GM12878 (cell line): ENCODE measurements at regions not wholly inside any gene's neighbourhood (a gene's known extent, or its start where the extent isn't known, plus 50 kb on each side); places are given as distances from the start of the nearest gene placed in this dataset.

ENCODE experiments used
- CREB1 ChIP-seq: IDR thresholded peaks from 2 replicates; pipeline ENCODE4 v1.6.1; 2012; ENCODE audit warnings: low read depth, mild to moderate bottlenecking, inconsistent platforms
- EP300 ChIP-seq, 2 experiments: fragments of 150-350 bp in 1 of 2; IDR thresholded peaks; 2 replicates each; pipeline ENCODE4 v1.6.1; 2011 to 2012; ENCODE audit warnings: low read depth in 2 of 2, low read length in 2 of 2, borderline replicate concordance in 1 of 2, improper control_type of control experiment in 1 of 2, inconsistent platforms in 1 of 2; ENCODE audit not compliant: control insufficient read depth in 1 of 2
- FOS ChIP-seq: IDR thresholded peaks from 3 replicates; pipeline ENCODE4 v1.6.1; 2011; ENCODE audit warnings: borderline replicate concordance; ENCODE audit not compliant: insufficient read length; ENCODE audit errors: extremely low read depth
- TARDBP ChIP-seq: IDR thresholded peaks from 2 replicates; pipeline ENCODE4 v1.6.1; 2016; ENCODE audit warnings: borderline replicate concordance
- TF ChIP-seq, protein P1 (sequence below), 3 experiments: IDR thresholded peaks in 2 of 3; conservative IDR thresholded peaks in 1 of 3; 2 replicates each; pipeline ENCODE4 v1.5.1; 2011; ENCODE audit warnings: low read depth in 3 of 3, low read length in 3 of 3, mild to moderate bottlenecking in 3 of 3, control low read depth in 2 of 3, moderate library complexity in 2 of 3, inconsistent platforms in 1 of 3, mixed read lengths in 1 of 3; ENCODE audit not compliant: control insufficient read depth in 2 of 3, insufficient read depth in 1 of 3; ENCODE audit errors: extremely low read depth in 1 of 3

DNA sequence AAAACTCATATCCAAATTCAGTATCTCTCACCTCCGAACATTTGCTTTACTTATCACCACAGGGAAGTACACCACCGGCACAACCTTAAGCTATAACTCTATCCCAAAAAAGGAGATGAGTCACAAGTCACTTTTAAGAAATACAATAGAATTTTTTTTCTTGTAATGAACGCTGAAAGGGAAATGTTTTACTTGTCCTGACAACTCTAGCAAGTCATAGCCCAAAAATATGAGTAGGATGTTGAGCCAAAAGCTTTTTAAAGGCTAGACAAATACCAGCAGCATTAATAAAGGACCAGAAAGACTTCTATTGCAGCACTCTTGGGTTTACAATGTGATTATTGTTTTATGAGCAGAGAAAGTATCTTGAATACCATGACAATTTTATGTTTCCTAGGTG, 147.3 kb upstream of the FST start:
- no peak for TF ChIP-seq TARDBP
- TF ChIP-seq, protein P1, sequence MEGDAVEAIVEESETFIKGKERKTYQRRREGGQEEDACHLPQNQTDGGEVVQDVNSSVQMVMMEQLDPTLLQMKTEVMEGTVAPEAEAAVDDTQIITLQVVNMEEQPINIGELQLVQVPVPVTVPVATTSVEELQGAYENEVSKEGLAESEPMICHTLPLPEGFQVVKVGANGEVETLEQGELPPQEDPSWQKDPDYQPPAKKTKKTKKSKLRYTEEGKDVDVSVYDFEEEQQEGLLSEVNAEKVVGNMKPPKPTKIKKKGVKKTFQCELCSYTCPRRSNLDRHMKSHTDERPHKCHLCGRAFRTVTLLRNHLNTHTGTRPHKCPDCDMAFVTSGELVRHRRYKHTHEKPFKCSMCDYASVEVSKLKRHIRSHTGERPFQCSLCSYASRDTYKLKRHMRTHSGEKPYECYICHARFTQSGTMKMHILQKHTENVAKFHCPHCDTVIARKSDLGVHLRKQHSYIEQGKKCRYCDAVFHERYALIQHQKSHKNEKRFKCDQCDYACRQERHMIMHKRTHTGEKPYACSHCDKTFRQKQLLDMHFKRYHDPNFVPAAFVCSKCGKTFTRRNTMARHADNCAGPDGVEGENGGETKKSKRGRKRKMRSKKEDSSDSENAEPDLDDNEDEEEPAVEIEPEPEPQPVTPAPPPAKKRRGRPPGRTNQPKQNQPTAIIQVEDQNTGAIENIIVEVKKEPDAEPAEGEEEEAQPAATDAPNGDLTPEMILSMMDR (IDR thresholded peaks at IDR 0.05 in 2 of 3, conservative IDR thresholded peaks at IDR 0.05 in 1 of 3; ENCODE audit: control insufficient read depth in 2 of 3, extremely low read depth in 1 of 3, insufficient read depth in 1 of 3, low read depth in 3 of 3, low read length in 3 of 3): no peak
- no peak for TF ChIP-seq FOS
- TF ChIP-seq EP300 (IDR thresholded peaks at IDR 0.05; ENCODE audit: borderline replicate concordance in 1 of 2, control insufficient read depth in 1 of 2, low read depth in 2 of 2, low read length in 2 of 2): no peak
- TF ChIP-seq CREB1: no peak
